CD14-positive monocyte (primary cell): ENCODE measurements at regions not wholly inside any gene's neighbourhood (a gene's known extent, or its start where the extent isn't known, plus 50 kb on each side); places are given as distances from the start of the nearest gene placed in this dataset.

Experiments used
- DNase-seq, 3 donors: peaks; one replicate each; pipeline ENCODE4 v3.0.0-alpha.2; 2011 to 2022
- H2AFZ ChIP-seq: 2 replicates; pipeline ENCODE4 v1.6.0; 2012; ENCODE audit warnings: mild to moderate bottlenecking, low read depth, low read length, inconsistent platforms; ENCODE audit not compliant: insufficient read depth, poor library complexity, severe bottlenecking
- H3K27ac ChIP-seq, 2 donors: 1 replicate in 1 of 2; 2 replicates in 1 of 2; pipeline ENCODE4 v1.5.1; 2012 to 2013; ENCODE audit warnings: low read length in 2 of 2, control low read depth in 1 of 2, inconsistent platforms in 1 of 2, low read depth in 1 of 2, mild to moderate bottlenecking in 1 of 2
- H3K27me3 ChIP-seq, 2 donors: one replicate each; pipeline versions ENCODE4 v1.6.0 to v1.6.1; 2011 to 2013; ENCODE audit warnings: low read length in 2 of 2; ENCODE audit not compliant: control insufficient read depth in 2 of 2, insufficient read depth in 2 of 2
- H3K36me3 ChIP-seq, 2 donors: replicated peaks in 1 of 2; 1 replicate in 1 of 2; 2 replicates in 1 of 2; pipeline versions ENCODE4 v1.5.1 to v1.6.1; 2012 to 2013; ENCODE audit warnings: low read length in 2 of 2, control low read depth in 1 of 2, inconsistent platforms in 1 of 2, mild to moderate bottlenecking in 1 of 2; ENCODE audit not compliant: insufficient read depth in 2 of 2, control insufficient read depth in 1 of 2
- H3K4me1 ChIP-seq, 2 donors: 1 replicate in 1 of 2; 2 replicates in 1 of 2; pipeline versions ENCODE4 v1.5.1 to v1.6.1; 2012 to 2013; ENCODE audit warnings: low read length in 2 of 2, control low read depth in 1 of 2, inconsistent platforms in 1 of 2, mild to moderate bottlenecking in 1 of 2, moderate library complexity in 1 of 2; ENCODE audit not compliant: insufficient read depth in 2 of 2, control insufficient read depth in 1 of 2
- H3K4me2 ChIP-seq: replicated peaks from 2 replicates; pipeline ENCODE3; 2012; ENCODE audit warnings: low read length, moderate library complexity, mild to moderate bottlenecking; ENCODE audit not compliant: poor library complexity, severe bottlenecking; ENCODE audit errors: extremely low read depth
- H3K4me3 ChIP-seq, 3 experiments: fragments of 200-600 bp in 1 of 3; sonication (generic) in 1 of 3; replicated peaks in 1 of 3; 1 replicate in 2 of 3; 2 replicates in 1 of 3; pipeline ENCODE4 v1.5.1; 2011 to 2013; ENCODE audit warnings: low read length in 3 of 3, mild to moderate bottlenecking in 3 of 3, control low read depth in 2 of 3, low read depth in 2 of 3, inconsistent platforms in 1 of 3, moderate library complexity in 1 of 3
- H3K79me2 ChIP-seq: 2 replicates; pipeline ENCODE4 v1.6.0; 2012; ENCODE audit warnings: mild to moderate bottlenecking, control low read depth, inconsistent platforms, low read length, moderate library complexity; ENCODE audit not compliant: insufficient read depth
- H3K9ac ChIP-seq: 2 replicates; pipeline ENCODE4 v1.6.0; 2017; ENCODE audit warnings: low read length, mild to moderate bottlenecking; ENCODE audit not compliant: insufficient read depth, poor library complexity, severe bottlenecking
- H3K9me3 ChIP-seq, 2 donors: replicated peaks in 1 of 2; 1 replicate in 1 of 2; 2 replicates in 1 of 2; pipeline versions ENCODE4 v1.5.1 to v1.6.1; 2012 to 2013; ENCODE audit warnings: low read length in 2 of 2, control low read depth in 1 of 2; ENCODE audit not compliant: control insufficient read depth in 1 of 2, insufficient read depth in 1 of 2
- H4K20me1 ChIP-seq: 2 replicates; pipeline ENCODE4 v1.6.0; 2012; ENCODE audit warnings: mild to moderate bottlenecking, low read length, control low read depth, moderate library complexity; ENCODE audit not compliant: insufficient read depth
- H3K27ac Mint-ChIP-seq, 7 donors: one replicate each; pipeline ENCODE4 v1.8.0; 2020; ENCODE audit warnings: mild to moderate bottlenecking in 7 of 7, mixed read lengths in 7 of 7, moderate library complexity in 6 of 7, inconsistent platforms in 2 of 7
- H3K27me3 Mint-ChIP-seq, 3 donors: one replicate each; pipeline ENCODE4 v1.8.0; 2021 to 2022; ENCODE audit warnings: low read depth in 3 of 3, mild to moderate bottlenecking in 3 of 3, mixed read lengths in 3 of 3, moderate library complexity in 3 of 3, inconsistent platforms in 1 of 3
- H3K36me3 Mint-ChIP-seq, 2 donors: one replicate each; pipeline ENCODE4 v1.8.0; 2020; ENCODE audit warnings: mixed read lengths in 2 of 2, inconsistent platforms in 1 of 2, mild to moderate bottlenecking in 1 of 2
- H3K4me1 Mint-ChIP-seq: one replicate; pipeline ENCODE4 v1.8.0; 2020; ENCODE audit warnings: mild to moderate bottlenecking, mixed read lengths
- H3K4me3 Mint-ChIP-seq, 2 donors: one replicate each; pipeline ENCODE4 v1.8.0; 2020; ENCODE audit warnings: mild to moderate bottlenecking in 2 of 2, mixed read lengths in 2 of 2, moderate library complexity in 1 of 2
- H3K9me3 Mint-ChIP-seq, 7 donors: one replicate each; pipeline ENCODE4 v1.8.0; 2020 to 2022; ENCODE audit warnings: mixed read lengths in 7 of 7, mild to moderate bottlenecking in 6 of 7, moderate library complexity in 6 of 7, inconsistent platforms in 2 of 7
- CTCF ChIP-seq: fragments of 200-600 bp; IDR thresholded peaks from one replicate; pipeline ENCODE4 v1.8.0; 2022; ENCODE audit warnings: antibody characterized with exemption, mild to moderate bottlenecking
- WGBS: methylation state at CpG from one replicate; pipeline ENCODE4 v1.1.5; 2013; ENCODE audit warnings: missing lambda C conversion rate; ENCODE audit not compliant: insufficient coverage; 5-methylcytosine and 5-hydroxymethylcytosine counted together
- intact Hi-C, 2 donors: fragments of 100-400 bp; cut with micrococcal nuclease; formaldehyde crosslinking; loops; one replicate each; pipeline versions ENCODE4 v1.15.0 to v1.15.1; 2023

GRCh38 chr14:94969766-94970165 lies 187.6 kb downstream of the DICER1 start:
- no peak overlapping the region for H3K27ac ChIP-seq
- Mint-ChIP-seq H3K27me3 (peaks cover 2 to 8% (median 5%) of the 10 kb centered on the region in 3 donors), H3K36me3 (no peaks in the 10 kb centered on the region), H3K4me3 (no peak overlapping the region), H3K27ac (no peak overlapping the region), H3K4me1 (no peaks in the 10 kb centered on the region), H3K9me3 (peaks cover 0 to 6% (median 0%) of the 10 kb centered on the region in 7 donors)
- H2AFZ ChIP-seq = no peak overlapping the region
- 29% methylated on average over 3 of the region's 4 CpGs for WGBS
- H3K4me1 ChIP-seq = no peaks in the 10 kb centered on the region
- H3K4me3 ChIP-seq = no peak overlapping the region
- no peak overlapping the region for H3K4me2 ChIP-seq
- DNase-seq = no peak
- no peak for TF ChIP-seq CTCF
- no peaks in the 10 kb centered on the region for H4K20me1 ChIP-seq
- no peaks in the 10 kb centered on the region for H3K9me3 ChIP-seq
- no peak overlapping the region for H3K9ac ChIP-seq
- H3K36me3 ChIP-seq = no peaks in the 10 kb centered on the region
- H3K79me2 ChIP-seq = no peaks in the 10 kb centered on the region
- no peaks in the 10 kb centered on the region for H3K27me3 ChIP-seq
- intact Hi-C loops = no loop called here

GRCh38 chr14:94966868-94967267 lies 190.5 kb downstream of the DICER1 start:
- H3K27ac ChIP-seq = no peak overlapping the region
- no peak for DNase-seq
- no peaks in the 10 kb centered on the region for H3K4me1 ChIP-seq
- H4K20me1 ChIP-seq = no peaks in the 10 kb centered on the region
- H3K4me3 ChIP-seq = no peak overlapping the region
- Mint-ChIP-seq H3K27me3 (peaks cover 0 to 8% (median 2%) of the 10 kb centered on the region in 3 donors), H3K9me3 (peaks cover 0 to 6% (median 0%) of the 10 kb centered on the region in 7 donors), H3K4me1 (no peaks in the 10 kb centered on the region), H3K27ac (no peak overlapping the region), H3K4me3 (no peak overlapping the region), H3K36me3 (no peaks in the 10 kb centered on the region)
- no peaks in the 10 kb centered on the region for H3K27me3 ChIP-seq
- no peaks in the 10 kb centered on the region for H3K79me2 ChIP-seq
- H3K4me2 ChIP-seq = no peak overlapping the region
- H3K36me3 ChIP-seq = no peaks in the 10 kb centered on the region
- no peak for TF ChIP-seq CTCF
- intact Hi-C loops = no loop called here
- 84% methylated on average over 2 of the region's 2 CpGs for WGBS
- H2AFZ ChIP-seq = no peak overlapping the region
- no peaks in the 10 kb centered on the region for H3K9me3 ChIP-seq
- no peak overlapping the region for H3K9ac ChIP-seq
